ENCODE measurements at regions not wholly inside any gene's neighbourhood (a gene's known extent, or its start where the extent isn't known, plus 50 kb on each side); places are given as distances from the start of the nearest gene placed in this dataset.

- no peak for ATAC-seq
- Histone ChIP-seq H3K4me1 (no peaks in the 10 kb centered on the region), H3K4me3 (no peak overlapping the region), H3K27me3 (no peaks in the 10 kb centered on the region), H3K27ac (no peak overlapping the region), H3K36me3 (no peaks in the 10 kb centered on the region), H3K9me3 (no peaks in the 10 kb centered on the region)
- TF ChIP-seq, protein P1, sequence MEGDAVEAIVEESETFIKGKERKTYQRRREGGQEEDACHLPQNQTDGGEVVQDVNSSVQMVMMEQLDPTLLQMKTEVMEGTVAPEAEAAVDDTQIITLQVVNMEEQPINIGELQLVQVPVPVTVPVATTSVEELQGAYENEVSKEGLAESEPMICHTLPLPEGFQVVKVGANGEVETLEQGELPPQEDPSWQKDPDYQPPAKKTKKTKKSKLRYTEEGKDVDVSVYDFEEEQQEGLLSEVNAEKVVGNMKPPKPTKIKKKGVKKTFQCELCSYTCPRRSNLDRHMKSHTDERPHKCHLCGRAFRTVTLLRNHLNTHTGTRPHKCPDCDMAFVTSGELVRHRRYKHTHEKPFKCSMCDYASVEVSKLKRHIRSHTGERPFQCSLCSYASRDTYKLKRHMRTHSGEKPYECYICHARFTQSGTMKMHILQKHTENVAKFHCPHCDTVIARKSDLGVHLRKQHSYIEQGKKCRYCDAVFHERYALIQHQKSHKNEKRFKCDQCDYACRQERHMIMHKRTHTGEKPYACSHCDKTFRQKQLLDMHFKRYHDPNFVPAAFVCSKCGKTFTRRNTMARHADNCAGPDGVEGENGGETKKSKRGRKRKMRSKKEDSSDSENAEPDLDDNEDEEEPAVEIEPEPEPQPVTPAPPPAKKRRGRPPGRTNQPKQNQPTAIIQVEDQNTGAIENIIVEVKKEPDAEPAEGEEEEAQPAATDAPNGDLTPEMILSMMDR (IDR thresholded peaks at IDR 0.05), result no peak
- intact Hi-C loops (cut with DNase I), result no loop called here
- FAIRE-seq, result no peak
- no peak for DNase-seq
- WGBS, 2 donors, result 57 to 67% methylated on average over 5 of the region's 5 CpGs
These were observed 619.8 kb downstream of the TBL1XR1 start for GRCh38 chr3:176577447-176577846.

- no peaks in the 10 kb centered on the region for H3K9me3 ChIP-seq
- 0 to 65% methylated on average over 1 of the region's 1 CpG for WGBS, 2 donors
- no peak overlapping the region for H3K4me3 ChIP-seq
- TF ChIP-seq, protein P1 (IDR thresholded peaks at IDR 0.05), result no peak
- intact Hi-C loops (cut with DNase I), result no loop called here
- ATAC-seq, result no peak
- DNase-seq, result no peak
- no peak for FAIRE-seq
- H3K4me1 ChIP-seq, result no peaks in the 10 kb centered on the region
- H3K27me3 ChIP-seq, result no peaks in the 10 kb centered on the region
- H3K27ac ChIP-seq, result no peak overlapping the region
- H3K36me3 ChIP-seq, result no peaks in the 10 kb centered on the region
These were observed 622.5 kb downstream of the TBL1XR1 start for GRCh38 chr3:176574786-176575185.

DNA sequence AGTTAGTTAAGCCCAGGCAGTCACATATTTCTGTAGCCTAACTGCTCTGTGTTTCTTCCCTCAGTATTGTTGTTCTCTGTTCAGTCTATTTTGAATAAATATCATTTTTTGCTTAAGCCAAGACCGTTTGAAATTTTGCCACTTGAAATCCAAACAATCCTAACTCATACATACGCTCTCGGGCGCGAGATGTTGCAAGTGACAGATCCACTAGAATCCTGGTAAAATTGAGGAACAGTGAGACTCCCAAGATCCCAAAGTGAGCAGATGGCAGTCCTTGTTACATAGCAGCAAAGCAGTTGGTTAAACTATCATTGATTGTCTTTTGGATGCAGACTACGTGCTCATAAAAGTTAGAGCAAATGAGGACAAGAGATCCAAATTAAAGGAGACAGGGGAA lies 625.4 kb downstream of the TBL1XR1 start:
- TF ChIP-seq, protein P1 (IDR thresholded peaks at IDR 0.05), result no peak
- WGBS, 2 donors, result 88 to 92% methylated on average over 6 of the region's 6 CpGs
- no peak for ATAC-seq
- no peak for FAIRE-seq
- DNase-seq, result no peak
- Histone ChIP-seq H3K4me3 (no peak overlapping the region), H3K27me3 (no peaks in the 10 kb centered on the region), H3K36me3 (no peaks in the 10 kb centered on the region), H3K9me3 (no peaks in the 10 kb centered on the region), H3K4me1 (no peaks in the 10 kb centered on the region), H3K27ac (no peak overlapping the region)
- intact Hi-C loops (cut with DNase I), result no loop called here

DNA sequence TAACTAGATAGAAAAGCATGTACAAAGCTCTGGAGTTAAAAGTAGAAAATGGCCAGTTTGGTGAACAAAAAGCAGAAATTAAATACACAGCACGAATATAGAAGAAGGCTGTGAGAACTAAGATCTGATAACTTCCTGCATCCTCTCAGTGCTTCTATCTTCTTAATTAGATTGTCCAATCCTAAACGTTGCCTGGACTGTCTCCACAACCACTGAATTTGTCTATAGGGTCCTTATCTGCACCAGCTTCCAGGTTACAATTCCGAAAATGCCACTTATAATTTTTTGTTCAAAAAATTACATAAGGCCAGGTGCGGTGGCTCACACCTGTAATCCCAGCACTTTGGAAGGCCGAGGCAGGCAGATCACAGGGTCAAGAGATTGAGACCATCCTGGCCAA lies 626.3 kb downstream of the TBL1XR1 start:
- intact Hi-C loops (cut with DNase I), result no loop called here
- H3K27me3 ChIP-seq, result no peaks in the 10 kb centered on the region
- no peaks in the 10 kb centered on the region for H3K4me1 ChIP-seq
- 73 to 81% methylated on average over 5 of the region's 5 CpGs for WGBS, 2 donors
- no peak for FAIRE-seq
- TF ChIP-seq, protein P1 (IDR thresholded peaks at IDR 0.05), result no peak
- H3K9me3 ChIP-seq, result no peaks in the 10 kb centered on the region
- H3K4me3 ChIP-seq, result no peak overlapping the region
- DNase-seq, result no peak
- H3K27ac ChIP-seq, result no peak overlapping the region
- ATAC-seq, result no peak
- no peaks in the 10 kb centered on the region for H3K36me3 ChIP-seq

DNA sequence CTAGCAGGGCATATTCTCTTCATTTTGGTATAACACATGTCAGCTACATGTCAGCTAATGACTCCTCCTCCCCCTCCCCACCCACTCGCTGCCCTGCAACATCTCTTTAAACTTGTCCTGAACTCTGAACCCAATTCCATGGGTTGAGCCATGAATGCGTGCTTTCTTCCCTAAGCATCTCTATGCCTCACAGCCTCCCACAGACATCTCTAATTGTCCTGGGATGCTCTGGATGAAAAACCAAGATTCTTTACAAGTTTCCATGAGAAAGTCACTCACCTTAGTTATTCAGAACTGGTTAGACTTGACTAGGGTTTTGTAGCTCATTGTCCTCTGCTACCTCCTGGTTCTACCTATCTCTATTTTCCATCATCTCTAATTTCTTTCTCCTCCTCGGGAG lies 629.1 kb downstream of the TBL1XR1 start:
- Histone ChIP-seq H3K36me3 (no peaks in the 10 kb centered on the region), H3K27me3 (no peaks in the 10 kb centered on the region), H3K4me1 (no peaks in the 10 kb centered on the region), H3K9me3 (no peaks in the 10 kb centered on the region), H3K27ac (no peak overlapping the region), H3K4me3 (no peak overlapping the region)
- TF ChIP-seq, protein P1 (IDR thresholded peaks at IDR 0.05), result no peak
- ATAC-seq, result no peak
- no peak for DNase-seq
- 68 to 77% methylated on average over 3 of the region's 3 CpGs for WGBS, 2 donors
- intact Hi-C loops (cut with DNase I), result no loop called here
- FAIRE-seq, result no peak
